ENCODE measurements at regions not wholly inside any gene's neighbourhood (a gene's known extent, or its start where the extent isn't known, plus 50 kb on each side); places are given as distances from the start of the nearest gene placed in this dataset.

DNA sequence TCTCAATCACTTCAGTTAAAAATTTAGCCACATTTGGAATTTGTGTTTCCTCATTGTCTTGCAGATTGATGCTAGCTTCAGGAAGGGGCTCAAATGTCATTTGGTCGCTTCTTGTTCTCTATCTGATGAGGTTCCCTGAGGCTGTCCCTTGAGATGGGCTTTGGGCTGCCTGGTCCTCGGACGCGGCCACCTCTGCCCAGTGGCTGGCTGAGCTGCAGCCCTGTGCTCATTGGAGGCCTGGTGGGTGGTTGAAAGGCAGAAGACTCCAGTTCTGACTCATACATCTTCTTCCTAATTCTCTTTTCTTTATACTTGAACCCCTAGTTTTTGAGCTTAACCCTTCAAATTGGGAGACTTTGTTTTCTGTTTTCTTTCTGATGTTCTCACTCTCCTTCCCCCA, 78.8 kb upstream of the NTRK2 start:
- no peak for DNase-seq

DNA sequence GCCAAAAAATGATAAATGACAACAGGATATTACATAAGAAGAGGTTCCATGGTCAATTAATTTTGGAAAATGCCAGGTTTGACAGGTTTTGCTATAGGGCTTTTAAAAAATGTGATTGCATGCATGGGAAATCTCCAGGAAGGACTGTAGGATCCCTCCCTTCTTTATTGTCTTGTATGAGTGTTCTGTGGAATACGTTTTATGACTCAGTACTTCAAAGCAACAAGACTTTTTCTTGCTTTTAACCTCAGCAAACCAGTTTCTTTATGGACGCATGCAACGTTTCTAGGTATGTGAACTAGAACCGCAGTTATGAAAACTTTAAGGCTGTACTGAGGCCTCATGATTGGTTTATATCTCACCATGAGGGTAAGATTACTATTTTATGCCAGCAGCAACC, 76.6 kb upstream of the NTRK2 start:
- DNase-seq, result no peak

GRCh38 chr9:84593352-84593751, 76.2 kb upstream of the NTRK2 start:
- no peak for DNase-seq

- no peak for DNase-seq
Observed at GRCh38 chr9:84597131-84597530, 72.4 kb upstream of the NTRK2 start.

DNA sequence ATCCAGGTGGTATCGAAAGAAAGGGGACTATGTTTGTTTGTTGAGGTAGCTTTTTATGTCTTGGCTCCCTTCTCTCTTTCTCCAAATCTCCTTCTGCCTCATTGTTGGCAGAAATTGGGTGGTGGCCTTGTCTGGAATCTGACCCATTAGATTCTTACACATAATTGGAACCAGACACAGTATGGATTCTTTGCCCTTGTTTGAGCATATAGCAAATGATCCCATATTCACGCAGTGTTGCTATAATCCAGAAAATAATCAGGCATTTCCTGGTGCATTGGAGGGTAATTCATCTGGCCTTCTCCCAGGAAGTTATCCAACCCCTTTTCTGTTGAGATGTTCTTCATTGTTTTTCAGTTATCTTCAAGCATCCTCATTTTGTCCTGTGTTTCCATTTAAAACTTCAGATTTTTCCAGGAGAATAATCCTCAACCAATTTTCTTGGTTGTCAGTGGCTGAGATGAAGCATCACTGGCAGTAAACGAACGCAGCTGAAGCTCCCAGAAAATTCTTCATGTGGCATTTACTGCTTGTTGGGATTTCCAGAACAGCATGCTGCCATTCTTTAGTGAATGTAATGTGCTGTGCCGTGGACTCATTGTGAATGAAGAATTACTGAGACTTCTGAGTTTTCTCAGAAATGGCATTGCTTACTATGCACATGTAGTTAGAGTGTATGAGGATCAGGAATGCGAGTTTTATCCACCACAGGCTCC, 70.5 kb upstream of the NTRK2 start:
- DNase-seq, result no peak

- DNase-seq, result no peak
Observed at GRCh38 chr9:84600739-84601138, 68.8 kb upstream of the NTRK2 start.

- DNase-seq, result no peak
Observed at GRCh38 chr9:84604223-84604622, 65.3 kb upstream of the NTRK2 start.

DNA sequence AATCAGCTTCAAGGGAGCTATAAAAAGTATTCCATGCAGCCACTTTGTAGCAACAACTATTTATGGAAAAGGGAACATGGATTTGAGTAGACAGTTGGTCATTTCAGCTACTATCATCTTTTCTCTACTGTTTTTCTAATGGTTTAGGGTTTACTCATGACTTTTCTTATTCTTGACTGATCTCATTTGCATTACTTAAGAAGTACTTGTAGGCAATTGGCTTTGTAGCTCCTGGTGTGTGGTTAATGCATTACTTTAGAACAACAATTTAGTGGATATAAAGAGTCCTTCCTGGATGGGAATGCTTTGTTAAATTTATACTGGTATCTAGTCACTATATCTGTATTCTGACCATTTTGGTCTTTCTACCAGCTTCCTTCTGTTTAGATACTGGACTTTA, 59.8 kb upstream of the NTRK2 start:
- DNase-seq, result no peak

- no peak for DNase-seq
Observed at GRCh38 chr9:84613431-84613830, 56.1 kb upstream of the NTRK2 start.

GRCh38 chr9:84615544-84615943, 54.0 kb upstream of the NTRK2 start:
- no peak for DNase-seq

- DNase-seq, result no peak
Observed at GRCh38 chr9:84617411-84618029, 52.0 kb upstream of the NTRK2 start.
